Endothelial cell of umbilical vein (primary cell): ENCODE measurements at regions not wholly inside any gene's neighbourhood (a gene's known extent, or its start where the extent isn't known, plus 50 kb on each side); places are given as distances from the start of the nearest gene placed in this dataset.

Experiments used
- BruUV-seq: library from RNA; stranded (reverse); fragments of 400-500 nt; replicated peaks from 2 replicates; lab custom pipeline; 2021; lab: Mats Ljungman, UMichigan
- CTCF ChIA-PET: fragments of 300-600, 350-600 bp; sonication (Branson Sonifier 250); formaldehyde crosslinking; loops from one replicate; lab custom pipeline; 2021; ENCODE audit warnings: antibody characterized with exemption, inconsistent platforms; lab: Charles Lee
- POLR2A ChIA-PET: fragments of 300-600, 350-600 bp; sonication (Branson Sonifier 250); formaldehyde crosslinking; loops from one replicate; lab custom pipeline; 2021; ENCODE audit warnings: antibody characterized with exemption, inconsistent platforms; lab: Charles Lee
- DNase-seq: peaks from one replicate; pipeline ENCODE4 v3.0.0-alpha.2; 2011; ENCODE audit warnings: low read depth, low spot score
- FAIRE-seq: peaks from 2 replicates; lab custom pipeline; 2011; peaks lifted over from hg19 to GRCh38; lab: Jason Lieb, UNC
- H2AFZ ChIP-seq: 2 replicates; pipeline ENCODE4 v1.6.0; 2012; ENCODE audit warnings: low read depth, low read length, control low read depth, inconsistent platforms
- H3K27ac ChIP-seq: 2 replicates; pipeline ENCODE4 v1.5.1; 2011; ENCODE audit warnings: low read depth, mild to moderate bottlenecking, control low read depth, low read length, moderate library complexity; ENCODE audit not compliant: insufficient read depth
- H3K27me3 ChIP-seq, 2 experiments: 2 replicates each; pipeline versions ENCODE4 v1.6.0 to v1.6.1; 2011; ENCODE audit warnings: low read length in 2 of 2, mixed read lengths in 1 of 2; ENCODE audit not compliant: control insufficient read depth in 2 of 2, insufficient read depth in 2 of 2
- H3K36me3 ChIP-seq, 2 experiments: 2 replicates in 1 of 2; 3 replicates in 1 of 2; pipeline ENCODE4 v1.5.1; 2011; ENCODE audit warnings: low read length in 2 of 2, mild to moderate bottlenecking in 1 of 2, moderate library complexity in 1 of 2; ENCODE audit not compliant: control insufficient read depth in 2 of 2, insufficient read depth in 2 of 2; ENCODE audit errors: extremely low read depth in 1 of 2
- H3K4me1 ChIP-seq: 3 replicates; pipeline ENCODE4 v1.5.1; 2011; ENCODE audit warnings: mild to moderate bottlenecking, low read length; ENCODE audit not compliant: control insufficient read depth, insufficient read depth; ENCODE audit errors: extremely low read depth
- H3K4me2 ChIP-seq: 2 replicates; pipeline ENCODE4 v1.6.1; 2011; ENCODE audit warnings: low read length, control low read depth, mixed read lengths; ENCODE audit not compliant: insufficient read depth
- H3K4me3 ChIP-seq, 3 experiments: fragments of 200-600 bp in 1 of 3; sonication (generic), shearing (Covaris generic) in 1 of 3; replicated peaks in 1 of 3; 2 replicates each; pipeline ENCODE4 v1.5.1; 2011 to 2016; ENCODE audit warnings: control low read depth in 3 of 3, low read length in 3 of 3, mild to moderate bottlenecking in 2 of 3, inconsistent platforms in 1 of 3, low read depth in 1 of 3, moderate library complexity in 1 of 3; ENCODE audit not compliant: insufficient read depth in 1 of 3
- H3K79me2 ChIP-seq: 2 replicates; pipeline ENCODE4 v1.6.0; 2012; ENCODE audit warnings: low read length, inconsistent platforms; ENCODE audit not compliant: control insufficient read depth, insufficient read depth
- H3K9ac ChIP-seq: replicated peaks from 2 replicates; pipeline ENCODE3; 2011; ENCODE audit warnings: low read length, control low read depth; ENCODE audit not compliant: insufficient read depth; ENCODE audit errors: extremely low read depth
- H3K9me1 ChIP-seq: replicated peaks from 3 replicates; pipeline ENCODE4 v1.6.0; 2011; ENCODE audit warnings: mild to moderate bottlenecking, low read length; ENCODE audit not compliant: control insufficient read depth, insufficient read depth; ENCODE audit errors: extremely low read depth
- H3K9me3 ChIP-seq: replicated peaks from 2 replicates; pipeline ENCODE4 v1.5.1; 2012; ENCODE audit warnings: low read length, inconsistent platforms; ENCODE audit not compliant: control insufficient read depth, insufficient read depth
- H4K20me1 ChIP-seq: replicated peaks from 2 replicates; pipeline ENCODE3; 2011; ENCODE audit warnings: mild to moderate bottlenecking, low read length; ENCODE audit not compliant: control insufficient read depth, insufficient read depth; ENCODE audit errors: extremely low read depth
- CTCF ChIP-seq, 2 donors: IDR thresholded peaks; 1 replicate in 1 of 2; 2 replicates in 1 of 2; pipeline ENCODE4 v1.5.1; 2011; ENCODE audit warnings: low read length in 2 of 2, mild to moderate bottlenecking in 2 of 2, moderate library complexity in 2 of 2, control low read depth in 1 of 2, inconsistent platforms in 1 of 2, low read depth in 1 of 2; ENCODE audit not compliant: insufficient read depth in 1 of 2; ENCODE audit errors: extremely low read depth in 1 of 2
- EZH2 ChIP-seq: IDR thresholded peaks from 2 replicates; pipeline ENCODE4 v1.6.1; 2012; ENCODE audit warnings: borderline replicate concordance, low read depth, mild to moderate bottlenecking, moderate library complexity, low read length, inconsistent platforms; ENCODE audit not compliant: severe bottlenecking
- FOS ChIP-seq: IDR thresholded peaks from 2 replicates; pipeline ENCODE4 v1.6.1; 2011; ENCODE audit warnings: mild to moderate bottlenecking, low read length, moderate library complexity, borderline replicate concordance; ENCODE audit not compliant: insufficient read depth
- JUN ChIP-seq: IDR thresholded peaks from 2 replicates; pipeline ENCODE4 v1.6.1; 2011; ENCODE audit warnings: borderline replicate concordance, low read depth; ENCODE audit not compliant: insufficient read length, insufficient read depth
- MAX ChIP-seq: IDR thresholded peaks from 2 replicates; pipeline ENCODE4 v1.6.1; 2011; ENCODE audit not compliant: insufficient read depth, insufficient read length
- MYC ChIP-seq: IDR thresholded peaks from one replicate; pipeline ENCODE4 v1.6.1; 2011; ENCODE audit warnings: mild to moderate bottlenecking, low read depth, low read length
- POLR2A ChIP-seq: IDR thresholded peaks from 2 replicates; pipeline ENCODE4 v1.6.1; 2012; ENCODE audit warnings: low read depth, mild to moderate bottlenecking, control low read depth, low read length
- POLR2AphosphoS5 ChIP-seq: IDR thresholded peaks from 2 replicates; pipeline ENCODE4 v1.6.1; 2012; ENCODE audit warnings: low read depth, mild to moderate bottlenecking, control low read depth, low read length, moderate library complexity; ENCODE audit not compliant: insufficient read depth
- dilution Hi-C: fragments of 300-500 bp; cut with MboI; formaldehyde crosslinking; loops from one replicate; pipeline ENCODE4 v1.15.0; 2019; ENCODE audit warnings: low sequenced_read_pairs; ENCODE audit not compliant: extremely low pct_ligation_motif_present
- intact Hi-C: fragments of 100-400 bp; cut with micrococcal nuclease; formaldehyde crosslinking; loops from one replicate; pipeline ENCODE4 v1.10.0; 2022

GRCh38 chr2:240200230-240201051, 60.0 kb upstream of the OTOS start:
- Histone ChIP-seq H3K36me3 (no peaks in the 10 kb centered on the region), H3K4me1 (no peaks in the 10 kb centered on the region), H2AFZ (no peak overlapping the region), H3K4me3 (no peak overlapping the region), H3K9me3 (no peaks in the 10 kb centered on the region), H3K79me2 (no peaks in the 10 kb centered on the region), H3K27ac (no peak overlapping the region), H3K9ac (no peak overlapping the region), H3K4me2 (no peak overlapping the region), H4K20me1 (no peaks in the 10 kb centered on the region), H3K9me1 (no peaks in the 10 kb centered on the region), H3K27me3 (no peaks in the 10 kb centered on the region)
- ChIA-PET CTCF (interaction anchor here (0.9 to 1.0 kb wide), 2 partner anchors 32 to 297 kb away, joined by 3 read pairs; no protein-coding TSS in a partner anchor), POLR2A (no interaction called here)
- no TSS peak for BruUV-seq
- TF ChIP-seq MYC (no peak), EZH2 (no peak)
- dilution Hi-C loops (no loop called here), intact Hi-C loops (no loop called here)
- DNase-seq (no peak), FAIRE-seq (no peak)

- FAIRE-seq (no peak), DNase-seq (no peak)
- Histone ChIP-seq H3K4me2 (no peak overlapping the region), H3K9ac (no peak overlapping the region), H3K4me3 (no peak overlapping the region), H2AFZ (no peak overlapping the region), H3K27me3 (no peaks in the 10 kb centered on the region), H3K4me1 (no peaks in the 10 kb centered on the region), H3K9me3 (no peaks in the 10 kb centered on the region), H3K79me2 (no peaks in the 10 kb centered on the region), H3K36me3 (no peaks in the 10 kb centered on the region), H4K20me1 (no peaks in the 10 kb centered on the region), H3K9me1 (no peaks in the 10 kb centered on the region), H3K27ac (no peak overlapping the region)
- dilution Hi-C loops (no loop called here), intact Hi-C loops (no loop called here)
- BruUV-seq = no TSS peak
- POLR2A ChIA-PET = no interaction called here
- TF ChIP-seq JUN (no peak), FOS (no peak), MAX (no peak), MYC (no peak), CTCF (IDR thresholded peaks at IDR 0.05; ENCODE audit: extremely low read depth in 1 of 2, insufficient read depth in 1 of 2, low read depth in 1 of 2, low read length in 2 of 2) (no peak), POLR2A (no peak), EZH2 (no peak), POLR2AphosphoS5 (no peak)
- CTCF ChIA-PET = no interaction called here
Observed at GRCh38 chr2:240201866-240202265, 61.4 kb upstream of the OTOS start.
